Vagina (tissue), 2 donors: ENCODE measurements at regions not wholly inside any gene's neighbourhood (a gene's known extent, or its start where the extent isn't known, plus 50 kb on each side); places are given as distances from the start of the nearest gene placed in this dataset.
"Not testable (repeated sequence)": the region's sequence is repeated elsewhere in the genome, so short reads cannot be mapped to it uniquely, and the experiment has no call there.

Source experiments
- DNase-seq, 2 donors: peaks; one replicate each; pipeline ENCODE4 v3.0.0-alpha.2; 2017; ENCODE audit errors: extremely low spot score in 2 of 2
- H3K27ac ChIP-seq: fragments of 200-600 bp; sonication (generic); one replicate; pipeline ENCODE4 v1.5.1; 2019
- H3K27me3 ChIP-seq: fragments of 200-600 bp; sonication (generic); one replicate; pipeline ENCODE4 v1.5.1; 2019
- H3K36me3 ChIP-seq, 2 donors: fragments of 200-600 bp; sonication (generic); one replicate each; pipeline ENCODE4 v1.5.1; 2017 to 2019
- H3K4me1 ChIP-seq: fragments of 200-600 bp; sonication (generic); one replicate; pipeline ENCODE4 v1.5.1; 2019
- H3K4me3 ChIP-seq, 2 donors: fragments of 200-600 bp; sonication (generic); 1 replicate in 1 of 2; 2 replicates in 1 of 2; pipeline ENCODE4 v1.5.1; 2016 to 2019
- H3K9me3 ChIP-seq: fragments of 200-600 bp; sonication (generic); one replicate; pipeline ENCODE4 v1.5.1; 2019
- POLR2A ChIP-seq, 2 donors: fragments of 450-650 bp; IDR thresholded peaks; one replicate each; pipeline ENCODE4 v1.6.1; 2017; ENCODE audit warnings: antibody characterized with exemption in 2 of 2, mild to moderate bottlenecking in 2 of 2, moderate library complexity in 2 of 2
- POLR2AphosphoS5 ChIP-seq, 2 donors: sonication (generic); formaldehyde crosslinking; IDR thresholded peaks; one replicate each; pipeline ENCODE4 v1.9.0; 2017; ENCODE audit warnings: antibody characterized with exemption in 2 of 2, mild to moderate bottlenecking in 2 of 2, low read depth in 1 of 2; ENCODE audit not compliant: insufficient read depth in 1 of 2
- intact Hi-C: fragments of 100-400 bp; cut with DNase I; formaldehyde crosslinking; loops from one replicate; pipeline ENCODE4 v1.15.1; 2023
- TF ChIP-seq, protein P1 (sequence below), 3 experiments: fragments of 450-650 bp in 2 of 3; fragments of 200-600 bp in 1 of 3; sonication (generic) in 1 of 3; IDR thresholded peaks; one replicate each; pipeline ENCODE4 v1.5.1; 2017 to 2019; ENCODE audit warnings: antibody characterized with exemption in 3 of 3, mild to moderate bottlenecking in 2 of 3, moderate library complexity in 2 of 3

DNA sequence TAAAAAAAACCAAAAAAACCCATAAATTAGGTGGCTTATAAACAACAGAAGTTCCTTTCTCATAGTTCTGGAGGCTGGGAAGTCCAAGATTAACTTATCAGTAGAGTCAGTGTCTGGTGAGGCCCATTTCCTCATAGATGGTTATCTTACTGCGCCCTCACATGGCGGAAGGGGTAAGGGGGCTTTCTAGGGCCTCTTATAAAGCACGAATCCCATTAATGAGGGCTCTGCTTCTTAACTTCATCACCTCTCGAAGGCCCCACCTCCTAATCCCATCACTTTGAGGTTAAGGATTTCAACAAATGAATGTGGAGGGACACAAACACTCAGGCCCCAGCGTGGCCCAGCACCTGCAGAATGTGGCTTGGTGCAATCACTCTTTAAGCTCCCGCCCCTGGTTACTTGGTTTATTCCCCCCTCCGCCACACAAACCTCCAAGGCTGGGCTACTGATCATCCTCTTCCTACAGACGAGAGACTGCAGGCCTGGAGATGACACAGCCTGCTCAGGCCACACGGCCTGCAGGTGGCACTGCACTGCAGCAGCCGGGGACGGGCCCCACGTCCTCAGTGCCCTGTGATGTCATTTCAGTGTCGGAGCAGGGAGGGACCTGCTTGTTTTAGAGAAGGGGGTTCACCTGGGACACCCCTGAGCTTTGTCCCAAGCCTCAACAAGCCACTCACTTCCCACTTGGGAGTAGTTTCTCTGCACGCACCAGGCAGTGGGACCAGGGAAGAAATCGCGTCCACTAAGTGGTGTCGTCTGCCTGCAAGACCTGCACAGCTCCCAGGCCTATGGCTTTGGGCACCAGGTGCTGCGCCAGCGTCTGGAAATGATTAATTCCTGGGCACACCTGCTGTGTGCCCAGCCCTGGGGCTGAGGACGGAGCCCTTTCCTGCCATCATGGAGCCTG lies 178.5 kb downstream of the NPIPB11 start:
- H3K4me3 ChIP-seq, intact Hi-C loops, H3K27me3 ChIP-seq, H3K36me3 ChIP-seq, H3K9me3 ChIP-seq, H3K27ac ChIP-seq: not testable (repeated sequence)
- H3K4me1 ChIP-seq, result peaks cover 17% of the 10 kb centered on the region
- TF ChIP-seq, protein P1, sequence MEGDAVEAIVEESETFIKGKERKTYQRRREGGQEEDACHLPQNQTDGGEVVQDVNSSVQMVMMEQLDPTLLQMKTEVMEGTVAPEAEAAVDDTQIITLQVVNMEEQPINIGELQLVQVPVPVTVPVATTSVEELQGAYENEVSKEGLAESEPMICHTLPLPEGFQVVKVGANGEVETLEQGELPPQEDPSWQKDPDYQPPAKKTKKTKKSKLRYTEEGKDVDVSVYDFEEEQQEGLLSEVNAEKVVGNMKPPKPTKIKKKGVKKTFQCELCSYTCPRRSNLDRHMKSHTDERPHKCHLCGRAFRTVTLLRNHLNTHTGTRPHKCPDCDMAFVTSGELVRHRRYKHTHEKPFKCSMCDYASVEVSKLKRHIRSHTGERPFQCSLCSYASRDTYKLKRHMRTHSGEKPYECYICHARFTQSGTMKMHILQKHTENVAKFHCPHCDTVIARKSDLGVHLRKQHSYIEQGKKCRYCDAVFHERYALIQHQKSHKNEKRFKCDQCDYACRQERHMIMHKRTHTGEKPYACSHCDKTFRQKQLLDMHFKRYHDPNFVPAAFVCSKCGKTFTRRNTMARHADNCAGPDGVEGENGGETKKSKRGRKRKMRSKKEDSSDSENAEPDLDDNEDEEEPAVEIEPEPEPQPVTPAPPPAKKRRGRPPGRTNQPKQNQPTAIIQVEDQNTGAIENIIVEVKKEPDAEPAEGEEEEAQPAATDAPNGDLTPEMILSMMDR (IDR thresholded peaks at IDR 0.05), result peak in 2 of 3 experiments; percentile 40 to 44
- peak in 1 of 2 donors; percentile 77 for DNase-seq

DNA sequence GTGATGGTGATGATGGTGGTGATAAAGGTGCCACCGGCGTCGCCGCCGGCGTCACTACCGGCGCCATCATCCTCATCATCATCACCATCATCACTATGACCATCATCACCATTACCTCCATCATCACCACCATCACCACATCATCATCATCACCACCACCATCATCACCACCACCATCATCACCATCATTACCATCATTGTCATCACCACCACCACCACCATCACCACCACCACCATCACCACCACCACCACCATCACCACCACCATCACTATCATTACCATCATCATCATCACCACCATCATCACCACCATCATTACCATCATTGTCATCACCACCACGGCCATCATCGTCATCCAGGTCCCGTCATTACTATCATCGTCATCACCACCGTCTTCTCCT lies 179.7 kb downstream of the NPIPB11 start:
- intact Hi-C loops, result no loop called here
- no peak for TF ChIP-seq POLR2AphosphoS5 (IDR thresholded peaks at IDR 0.05; ENCODE audit: insufficient read depth in 1 of 2, low read depth in 1 of 2)
- TF ChIP-seq POLR2A (IDR thresholded peaks at IDR 0.05), result no peak
- TF ChIP-seq, protein P1 (IDR thresholded peaks at IDR 0.05), result no peak

DNA sequence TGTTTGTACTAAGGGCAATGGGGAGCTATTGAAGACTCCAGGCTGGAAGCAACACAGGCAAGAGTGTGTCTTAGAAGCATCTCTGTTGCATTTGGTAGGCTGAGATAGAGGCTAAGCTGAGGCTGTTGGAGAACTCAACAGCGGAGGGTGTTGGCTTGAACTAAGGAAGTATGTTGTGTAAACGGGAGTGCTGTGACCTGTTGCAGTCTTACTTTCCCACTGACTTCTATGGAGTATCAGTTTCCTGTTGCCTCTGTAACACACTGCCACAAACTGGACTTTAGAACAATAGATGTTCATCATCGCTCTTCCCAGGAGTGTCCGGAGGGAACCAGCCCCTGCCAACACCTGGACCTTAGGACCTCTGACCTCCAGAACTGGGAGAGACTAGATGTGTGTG lies 181.8 kb downstream of the NPIPB11 start:
- H3K27ac ChIP-seq, H3K4me3 ChIP-seq, intact Hi-C loops, H3K27me3 ChIP-seq, H3K36me3 ChIP-seq, H3K9me3 ChIP-seq: not testable (repeated sequence)
- H3K4me1 ChIP-seq, result peaks cover 20% of the 10 kb centered on the region
- DNase-seq, result peak in 1 of 2 donors; percentile 32

More for the DNA sequence above, 179.7 kb downstream of the NPIPB11 start:
- Histone ChIP-seq H3K27me3 (no peaks in the 10 kb centered on the region), H3K36me3 (no peaks in the 10 kb centered on the region), H3K9me3 (no peaks in the 10 kb centered on the region), H3K4me1 (peaks cover 26% of the 10 kb centered on the region), H3K27ac (no peak overlapping the region), H3K4me3 (no peak overlapping the region)
- no peak for DNase-seq

DNA sequence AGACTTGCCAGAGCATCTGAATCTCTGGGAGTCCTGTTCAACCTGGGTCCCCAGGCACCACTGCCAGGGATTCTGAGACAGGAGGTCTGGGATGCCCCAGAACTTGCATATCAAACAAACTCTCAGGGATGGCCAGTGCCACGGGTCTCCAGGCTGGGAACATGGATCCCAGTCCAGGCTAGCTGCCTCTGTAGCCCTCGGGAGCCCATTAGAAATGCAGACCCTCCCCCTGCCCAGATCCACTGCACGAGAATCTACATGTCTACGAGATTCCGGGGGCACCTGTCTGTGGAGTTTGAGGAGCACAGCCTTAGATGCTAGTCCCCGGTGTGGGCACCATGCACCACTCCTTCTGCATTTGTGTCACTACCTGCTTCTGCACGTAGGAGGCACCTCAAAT lies 183.9 kb downstream of the NPIPB11 start:
- H3K4me1 ChIP-seq, result peaks cover 20% of the 10 kb centered on the region
- H3K4me3 ChIP-seq, H3K9me3 ChIP-seq, intact Hi-C loops, H3K27me3 ChIP-seq, H3K36me3 ChIP-seq: not testable (repeated sequence)
- H3K27ac ChIP-seq, result peak overlapping the region; percentile 77
- peak in 1 of 2 donors; percentile 60 for DNase-seq

DNA sequence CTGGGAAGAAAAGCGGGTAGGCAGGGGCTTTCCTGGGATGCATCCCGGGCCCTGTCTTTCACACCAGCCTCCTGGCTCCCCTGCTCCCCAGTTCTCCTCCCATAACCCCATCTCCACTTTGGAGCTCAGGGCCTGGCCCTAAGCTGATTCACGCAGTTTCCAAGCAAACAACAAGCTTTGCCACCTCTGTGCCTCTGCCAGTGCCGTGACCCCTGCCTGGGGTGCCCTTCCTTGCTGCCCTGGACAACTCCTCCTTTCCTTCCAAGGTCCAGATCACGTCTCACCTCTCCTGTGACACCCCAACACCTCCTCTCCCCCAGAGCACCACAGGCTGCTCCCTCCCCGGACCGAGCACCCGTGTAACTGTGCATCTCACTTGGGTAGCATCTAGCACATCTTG lies 184.5 kb downstream of the NPIPB11 start:
- H3K9me3 ChIP-seq, H3K27me3 ChIP-seq, H3K4me3 ChIP-seq, intact Hi-C loops, H3K36me3 ChIP-seq: not testable (repeated sequence)
- peak overlapping the region; percentile 77 for H3K27ac ChIP-seq
- H3K4me1 ChIP-seq, result peaks cover 20% of the 10 kb centered on the region
- peak in 1 of 2 donors; percentile 16 for DNase-seq

DNA sequence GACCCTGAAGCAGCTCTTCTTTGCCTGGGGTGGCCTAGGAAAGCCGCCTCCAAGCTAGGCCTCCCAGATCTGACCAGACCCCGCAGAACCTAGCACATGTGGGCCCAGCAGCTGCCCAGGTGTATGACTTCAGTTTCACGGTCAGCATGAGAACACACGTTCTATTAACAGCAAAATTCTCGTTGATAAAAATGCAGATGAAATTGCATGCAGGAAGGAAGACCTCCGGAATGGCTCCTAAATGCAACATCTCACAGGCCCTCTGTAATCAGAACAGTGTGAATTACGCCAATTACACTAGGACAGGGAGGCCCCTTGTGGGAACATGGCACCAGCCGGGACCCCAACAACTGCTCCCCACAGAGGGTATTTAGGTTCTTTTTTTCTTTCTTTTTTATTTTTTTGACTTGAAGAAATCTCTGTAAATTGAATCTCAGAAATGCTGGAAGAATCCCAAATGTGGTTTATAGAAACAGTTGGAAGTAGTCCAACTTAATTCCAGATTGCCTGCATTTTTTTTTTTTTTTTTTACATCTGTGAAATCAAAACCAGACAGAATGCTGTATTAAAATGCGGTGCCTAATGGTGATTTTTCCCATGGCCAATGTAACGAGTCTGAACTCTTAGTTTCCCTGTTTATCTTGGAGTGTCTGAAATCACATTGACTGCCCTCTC lies 185.1 kb downstream of the NPIPB11 start:
- H3K9me3 ChIP-seq, H3K27me3 ChIP-seq, H3K36me3 ChIP-seq, H3K4me3 ChIP-seq, intact Hi-C loops: not testable (repeated sequence)
- peak in 1 of 2 donors; percentile 34 for DNase-seq
- Histone ChIP-seq H3K4me1 (peaks cover 20% of the 10 kb centered on the region), H3K27ac (peak overlapping the region; percentile 77)

DNA sequence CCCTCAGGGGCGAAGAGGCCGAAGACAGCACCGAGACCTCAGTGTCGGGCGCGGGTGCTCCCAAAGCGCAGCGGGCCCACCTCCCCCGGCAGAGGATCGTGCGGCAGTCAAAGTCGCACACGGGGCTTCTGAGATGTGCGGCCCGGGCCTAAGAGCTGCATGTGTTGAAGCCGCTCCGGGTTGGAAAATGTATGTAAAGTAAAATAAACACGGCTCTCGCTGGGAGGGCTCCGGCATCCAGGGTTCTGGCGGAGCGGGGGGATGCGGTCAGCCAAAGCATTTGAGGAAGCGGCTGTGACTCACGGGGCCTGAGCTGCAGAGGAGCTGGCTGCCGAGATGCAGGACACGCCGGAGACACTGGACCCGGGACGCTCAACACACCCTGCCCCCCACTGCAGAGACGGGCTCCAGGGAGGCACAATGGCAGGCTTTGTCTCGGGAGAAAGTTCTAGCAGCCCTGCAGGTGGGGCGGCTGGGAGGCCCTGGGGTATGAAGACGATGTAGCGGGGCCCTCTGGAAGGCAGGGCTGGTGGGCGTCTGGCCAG lies 185.8 kb downstream of the NPIPB11 start:
- H3K36me3 ChIP-seq, H3K9me3 ChIP-seq, H3K27me3 ChIP-seq, intact Hi-C loops: not testable (repeated sequence)
- H3K27ac ChIP-seq, result peak overlapping the region; percentile 77
- DNase-seq, result peak in 1 of 2 donors; percentile 82
- peak in 1 of 2 donors; percentile 21 for TF ChIP-seq POLR2AphosphoS5 (IDR thresholded peaks at IDR 0.05; ENCODE audit: insufficient read depth in 1 of 2, low read depth in 1 of 2)
- H3K4me3 ChIP-seq, result peak overlapping the region; percentile 21 to 24
- H3K4me1 ChIP-seq, result peaks cover 20% of the 10 kb centered on the region
